Activated CD4-positive, alpha-beta T cell treated with anti-CD3 and anti-CD28 coated beads for 48 hours (primary cell): ENCODE measurements at regions not wholly inside any gene's neighbourhood (a gene's known extent, or its start where the extent isn't known, plus 50 kb on each side); places are given as distances from the start of the nearest gene placed in this dataset.

Experiments used
- DNase-seq: peaks from one replicate; pipeline ENCODE4 v3.0.0-alpha.2; 2020

DNA sequence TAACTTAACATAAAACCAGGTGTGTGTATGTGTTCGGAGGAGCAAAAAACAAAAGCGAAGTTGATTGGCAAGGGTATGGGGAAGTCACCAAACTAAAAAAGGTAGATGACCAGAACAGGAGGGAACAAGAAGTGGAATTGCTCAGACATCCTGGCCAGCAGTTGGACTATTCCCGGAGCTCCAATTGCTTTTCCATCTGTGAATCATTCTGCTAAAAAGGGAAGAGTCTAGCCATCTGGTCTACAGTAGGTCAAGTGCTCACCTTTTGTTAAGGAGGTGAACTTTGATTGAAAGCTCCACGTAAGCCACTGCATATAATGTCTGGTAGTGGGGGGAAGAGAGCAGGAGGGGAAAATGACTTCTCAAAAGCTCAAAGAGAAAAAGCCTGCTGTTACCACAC, 50.0 kb upstream of the BET1 start:
- DNase-seq: no peak

DNA sequence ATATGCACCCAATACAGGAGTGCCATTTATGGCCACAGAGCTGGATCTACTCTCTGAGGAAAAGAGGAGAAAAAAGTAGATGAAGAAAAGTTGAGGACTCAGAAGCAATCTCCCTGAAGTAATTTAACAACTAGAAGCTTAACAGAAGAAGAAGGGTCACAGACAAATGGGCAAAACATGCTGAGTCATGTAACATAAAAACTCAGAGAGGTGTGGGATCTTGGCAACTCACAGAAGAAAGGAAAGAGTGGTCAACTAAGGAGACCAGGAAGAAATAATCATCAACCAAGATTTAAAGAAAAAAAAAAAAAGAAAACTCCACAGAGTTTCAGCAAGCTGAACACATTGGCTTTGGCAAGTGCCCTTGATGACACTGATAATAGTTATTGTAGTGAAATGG, 51.8 kb upstream of the BET1 start:
- no peak for DNase-seq

DNA sequence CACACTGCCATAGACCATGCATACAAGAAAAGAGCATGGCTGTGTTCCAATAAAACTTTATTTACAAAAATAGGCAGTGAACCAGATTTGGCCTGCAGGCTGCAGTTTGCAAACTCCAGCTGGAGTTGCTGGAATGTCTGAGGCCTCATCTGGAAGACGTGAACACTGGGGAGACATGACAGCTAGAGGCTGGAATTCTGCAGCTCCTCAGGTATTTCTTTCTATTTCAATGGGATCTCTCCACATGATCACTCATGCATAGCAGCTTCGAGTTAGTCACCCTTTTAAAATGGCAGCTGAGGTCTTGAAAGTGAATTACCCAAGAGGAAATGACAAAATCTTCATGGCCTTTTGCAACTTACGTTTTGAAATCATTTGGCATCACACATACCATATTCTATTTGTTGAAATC, 52.6 kb upstream of the BET1 start:
- no peak for DNase-seq

DNA sequence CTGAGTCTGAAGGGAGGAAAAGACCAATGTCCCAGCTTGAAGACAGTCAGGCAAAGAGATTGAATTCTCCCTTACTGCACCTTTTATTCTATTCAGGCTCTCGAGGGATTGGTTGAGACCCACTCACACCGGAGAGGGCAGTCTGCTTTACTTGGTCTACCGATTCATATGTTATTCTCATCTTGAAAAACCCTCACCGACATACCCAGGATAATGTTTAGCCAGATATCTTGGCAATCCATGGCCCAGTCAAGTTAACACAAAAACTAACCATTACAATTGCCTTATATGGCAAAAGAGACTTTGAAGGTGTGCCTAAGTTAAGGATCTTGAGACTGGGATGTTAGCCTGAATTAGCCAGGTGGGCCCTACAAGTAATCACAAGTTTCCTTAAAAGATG, 53.8 kb upstream of the BET1 start:
- DNase-seq: no peak

DNA sequence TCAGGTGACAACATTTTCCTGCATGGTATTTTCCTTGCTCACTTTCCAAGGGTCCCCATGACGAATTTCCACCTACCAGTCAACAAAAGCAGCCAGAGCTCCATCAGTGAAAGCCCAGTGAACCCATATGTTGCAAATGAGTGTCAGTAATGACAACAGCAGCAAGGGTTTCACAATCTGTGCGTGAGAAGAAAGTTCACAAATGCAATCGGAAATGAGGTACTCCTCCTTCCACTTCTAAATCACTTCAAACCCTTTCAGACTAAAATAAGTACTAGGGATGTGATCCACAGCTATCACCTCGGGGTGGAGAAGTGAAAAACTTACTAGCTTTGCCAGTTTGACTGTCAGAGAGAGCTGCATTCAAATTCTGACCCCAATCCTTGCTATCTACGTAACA, 55.6 kb upstream of the BET1 start:
- no peak for DNase-seq

DNA sequence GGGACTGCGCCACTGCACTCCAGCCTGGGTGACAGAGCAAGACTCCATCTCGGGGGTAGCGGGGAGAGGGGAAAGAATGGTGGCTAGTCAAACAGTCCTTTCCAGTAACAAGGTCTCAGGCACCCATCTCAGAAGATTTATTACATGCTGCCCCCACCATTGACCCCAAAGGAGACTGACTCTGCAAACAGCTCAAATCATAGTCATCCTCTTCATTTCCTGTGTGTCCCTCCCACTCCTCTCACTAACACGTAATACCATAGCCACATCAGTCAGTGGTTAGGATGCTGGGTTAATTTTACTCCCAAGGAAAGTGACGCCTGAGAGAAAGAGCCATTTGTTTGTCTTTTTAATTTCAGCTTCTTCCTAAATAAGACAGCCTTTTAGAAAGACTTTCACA, 56.6 kb upstream of the BET1 start:
- DNase-seq: no peak

DNA sequence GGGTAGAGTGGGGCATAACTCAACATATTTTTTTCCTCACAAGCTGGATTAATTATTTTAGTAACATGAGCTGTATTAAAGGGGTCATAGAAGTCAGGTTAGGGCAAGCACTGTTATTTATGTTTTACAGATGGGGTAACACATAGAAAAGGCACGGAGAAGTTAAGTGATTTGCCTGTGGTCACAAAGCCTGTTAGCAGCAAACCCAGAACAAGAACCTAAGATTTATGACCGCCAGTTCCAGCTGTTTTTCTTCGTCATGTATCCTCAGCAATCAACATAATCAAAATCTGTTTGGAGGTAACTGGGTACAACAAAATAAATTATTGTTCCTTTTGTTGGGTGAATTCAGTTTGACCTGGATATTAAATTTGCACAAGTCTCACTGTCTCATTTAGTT, 57.2 kb upstream of the BET1 start:
- no peak for DNase-seq

DNA sequence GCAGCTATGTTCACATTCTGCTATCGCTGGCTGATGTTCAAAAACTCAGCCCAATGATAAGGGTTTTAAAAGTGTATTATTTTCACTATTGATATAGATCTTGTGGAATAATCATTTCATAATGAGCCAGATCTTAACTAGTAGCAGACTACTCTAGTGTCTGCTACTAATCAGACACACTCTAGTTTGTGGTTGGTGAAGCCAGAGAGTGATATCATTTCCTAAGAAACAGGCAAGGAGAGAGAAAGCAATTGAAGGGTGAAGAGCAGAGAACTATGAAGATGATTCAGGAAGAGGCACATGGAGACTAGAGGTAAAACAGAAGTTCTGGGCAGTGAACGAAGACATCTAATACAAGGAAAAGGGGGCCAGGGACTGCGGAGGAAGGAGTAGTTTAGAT, 58.2 kb upstream of the BET1 start:
- no peak for DNase-seq

DNA sequence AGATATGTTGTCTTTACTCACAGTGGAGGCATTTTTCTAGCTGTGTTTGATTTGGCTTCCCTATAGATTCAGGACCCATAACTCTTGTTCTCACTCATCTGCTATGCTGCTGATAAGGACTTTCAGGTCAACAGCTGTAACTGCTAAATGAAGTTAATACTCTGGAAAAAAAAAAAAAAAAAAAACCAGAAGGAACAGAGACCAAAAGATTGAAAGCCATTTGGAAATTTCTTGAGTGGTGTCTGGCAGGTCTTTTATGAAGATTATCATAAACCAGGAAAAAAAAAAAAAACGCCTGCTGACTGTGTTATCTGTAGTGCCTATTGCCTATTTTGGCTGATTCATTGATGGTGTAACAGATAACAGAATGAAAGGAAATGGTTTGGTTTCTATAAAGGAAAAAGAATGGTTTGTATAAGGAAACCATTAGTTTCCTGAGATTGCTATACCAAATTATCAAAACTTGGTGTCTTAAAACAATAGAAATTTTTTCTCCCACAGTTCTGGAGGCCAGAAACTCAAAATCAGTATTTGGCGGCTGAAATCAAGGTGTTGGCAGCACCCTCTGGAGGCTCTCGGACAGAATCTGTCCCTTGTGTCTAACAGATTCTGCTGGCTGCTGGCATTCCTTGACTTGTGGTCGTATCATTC, 60.5 kb upstream of the BET1 start:
- DNase-seq: no peak

DNA sequence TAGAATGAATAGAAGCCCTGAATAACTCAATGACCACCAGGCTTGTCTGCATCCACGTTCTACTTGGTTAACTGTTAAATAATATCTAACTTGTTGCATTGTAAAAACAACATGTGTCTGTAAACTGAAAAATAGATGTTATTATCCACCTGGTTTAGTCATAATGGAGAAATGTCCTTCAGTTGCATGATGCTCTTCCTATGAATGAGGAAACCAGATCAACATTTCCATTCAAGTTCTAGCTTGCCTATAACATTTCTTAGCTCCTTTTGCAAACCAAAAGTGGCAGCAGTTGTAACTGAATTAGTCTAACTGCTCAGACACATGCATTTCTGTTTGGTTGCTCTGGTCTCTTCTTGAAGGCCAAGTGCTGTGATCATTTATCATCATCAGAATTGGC, 62.9 kb upstream of the BET1 start:
- no peak for DNase-seq

DNA sequence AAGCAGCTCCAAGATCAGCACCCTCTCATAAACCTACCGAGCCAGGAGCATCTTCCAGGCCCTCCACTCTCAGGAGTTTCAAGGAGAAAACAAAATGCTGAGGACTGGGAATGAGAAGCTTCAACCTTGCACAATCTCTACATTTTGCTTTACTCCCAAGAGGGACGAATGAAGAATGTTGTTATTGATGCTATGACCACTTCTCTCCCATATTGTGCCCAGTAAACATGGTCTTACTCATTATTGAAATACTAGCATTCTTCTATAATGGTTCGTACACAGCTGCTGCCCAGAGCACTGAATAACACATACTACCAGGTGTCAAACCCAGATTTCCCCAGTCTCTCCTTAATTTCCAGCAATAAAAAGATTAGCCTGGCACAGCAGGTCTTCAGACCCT, 63.4 kb upstream of the BET1 start:
- no peak for DNase-seq

DNA sequence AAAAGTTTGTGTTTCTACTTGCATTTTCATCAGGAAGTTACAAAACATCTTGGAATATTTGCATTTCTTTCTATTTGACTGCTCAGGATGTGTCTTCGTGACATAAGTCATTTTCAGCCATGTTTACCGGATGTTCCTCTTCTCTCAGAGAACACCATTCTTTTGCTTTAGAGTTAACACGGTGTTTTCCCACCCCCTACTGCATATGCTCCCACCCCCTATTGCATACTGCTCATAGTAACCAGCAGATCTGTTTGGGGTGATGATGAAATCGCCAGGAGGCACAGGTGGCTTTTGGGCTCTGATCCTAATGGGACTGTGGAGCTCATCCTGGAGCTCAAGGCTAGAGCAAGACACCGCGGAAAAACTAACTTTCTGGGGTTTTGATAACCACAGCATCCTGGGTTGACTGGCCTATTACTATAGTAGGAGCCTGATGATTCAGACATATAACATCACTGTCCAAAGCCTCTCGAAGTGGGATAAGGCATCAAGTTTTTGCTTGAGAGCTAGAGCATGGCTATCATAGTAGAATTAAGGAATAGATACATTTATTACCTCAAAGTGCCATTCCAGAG, 65.1 kb upstream of the BET1 start:
- DNase-seq: no peak

DNA sequence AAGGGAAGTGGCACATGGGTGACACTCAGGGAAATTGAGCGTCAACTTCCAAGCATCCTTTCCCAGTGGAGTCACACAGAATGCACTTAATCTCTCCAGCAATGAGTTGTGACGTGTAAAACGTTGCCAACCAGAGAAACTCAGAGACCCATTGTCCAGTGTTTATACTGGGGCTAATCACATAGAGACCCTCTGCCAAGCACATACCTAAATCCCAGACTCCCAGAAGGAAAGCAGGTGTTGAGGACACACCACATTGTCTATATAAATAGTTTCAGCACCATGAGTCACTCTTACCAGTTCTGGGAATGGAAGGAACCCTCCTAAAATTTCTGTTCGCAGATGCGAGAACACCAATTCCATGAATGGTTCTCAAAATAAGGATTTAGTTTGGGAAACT, 76.4 kb upstream of the BET1 start:
- no peak for DNase-seq

DNA sequence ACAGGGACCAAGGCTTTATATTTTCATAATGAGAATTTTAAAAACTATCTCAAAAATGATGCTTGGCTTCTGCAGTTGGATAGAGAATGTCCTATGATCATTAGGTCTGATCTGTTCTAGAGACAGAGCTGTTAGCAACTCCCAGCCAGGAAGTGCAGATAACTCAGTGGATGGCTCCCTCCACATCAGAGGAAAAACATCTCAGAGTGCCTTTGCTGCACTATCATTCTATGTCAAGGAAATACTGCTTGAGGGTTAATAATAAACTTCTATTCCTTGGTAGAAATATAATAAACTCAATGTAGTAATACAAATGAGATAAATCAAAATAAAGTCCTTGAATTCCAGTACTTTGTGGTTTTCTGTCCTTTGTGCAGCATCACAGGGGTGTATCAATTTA, 78.0 kb upstream of the BET1 start:
- DNase-seq: no peak

DNA sequence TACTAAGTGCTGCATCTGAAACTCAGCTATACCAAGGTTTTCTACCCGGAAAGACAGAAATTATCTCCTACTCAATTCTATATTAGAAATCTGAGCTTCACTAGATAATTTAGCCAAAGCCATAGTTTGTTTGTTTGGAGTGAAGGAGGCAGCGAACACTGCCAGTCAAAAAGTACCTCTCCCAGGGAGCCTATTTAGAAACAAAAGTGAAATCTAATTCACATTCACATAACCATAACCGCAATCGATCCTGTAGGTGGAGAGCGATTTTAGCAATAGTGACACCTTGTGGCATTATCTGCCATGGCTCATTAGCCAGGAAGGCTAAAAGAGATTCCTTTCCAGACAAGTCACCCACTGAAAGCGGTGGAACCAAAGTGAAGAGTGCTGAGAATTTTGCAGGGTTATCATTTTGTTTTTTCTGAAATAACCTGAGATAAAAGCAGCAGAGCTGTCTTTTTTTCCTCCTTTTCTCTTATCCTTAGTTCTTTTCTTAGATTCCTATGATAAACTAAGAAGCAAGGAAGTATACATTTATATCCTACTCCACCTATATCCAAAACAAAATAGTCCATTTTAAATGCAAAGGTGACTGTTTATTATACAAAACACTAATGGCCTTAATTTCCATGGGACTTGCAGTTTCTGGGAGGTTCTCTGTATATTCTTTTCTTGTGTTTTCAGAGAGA, 83.7 kb upstream of the BET1 start:
- DNase-seq: peak; percentile 57

DNA sequence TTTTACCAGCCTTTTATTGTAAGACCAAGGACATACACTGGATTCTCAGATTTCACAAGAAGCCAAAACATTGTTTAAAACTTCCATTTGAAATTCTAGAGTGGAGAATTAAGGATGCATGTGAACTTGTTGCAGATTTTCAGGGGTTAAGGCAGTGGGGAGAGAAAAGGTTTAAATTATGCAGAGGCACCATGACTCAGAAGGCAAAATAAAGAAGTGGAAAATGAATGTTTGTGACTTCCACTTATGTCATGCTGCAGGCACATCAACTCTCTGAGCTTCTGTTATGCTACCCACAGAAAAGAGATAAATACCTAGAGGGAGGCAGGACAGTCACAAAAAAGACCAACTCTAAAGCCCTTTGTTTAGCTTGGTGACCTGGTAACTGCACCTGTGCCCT, 84.4 kb upstream of the BET1 start:
- no peak for DNase-seq

DNA sequence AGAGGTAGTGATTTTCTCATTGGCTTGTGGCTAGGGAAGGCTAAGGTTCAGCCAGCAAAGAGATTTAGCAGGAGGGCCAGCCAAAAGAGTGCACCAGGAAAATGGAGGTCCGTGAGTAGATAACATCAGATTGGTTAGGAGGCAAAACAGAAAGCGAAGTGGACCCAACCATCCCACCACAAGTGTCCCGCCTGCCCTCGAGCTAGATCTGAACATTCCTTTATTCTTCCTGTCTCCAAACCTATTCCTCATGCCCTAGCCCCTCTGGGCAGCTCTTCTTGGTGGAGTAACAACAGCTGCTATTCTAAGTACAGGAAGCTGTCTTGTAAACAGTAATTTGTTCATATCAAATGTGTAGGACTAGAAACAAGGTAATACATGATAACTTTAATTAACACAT, 85.7 kb upstream of the BET1 start:
- DNase-seq: no peak

DNA sequence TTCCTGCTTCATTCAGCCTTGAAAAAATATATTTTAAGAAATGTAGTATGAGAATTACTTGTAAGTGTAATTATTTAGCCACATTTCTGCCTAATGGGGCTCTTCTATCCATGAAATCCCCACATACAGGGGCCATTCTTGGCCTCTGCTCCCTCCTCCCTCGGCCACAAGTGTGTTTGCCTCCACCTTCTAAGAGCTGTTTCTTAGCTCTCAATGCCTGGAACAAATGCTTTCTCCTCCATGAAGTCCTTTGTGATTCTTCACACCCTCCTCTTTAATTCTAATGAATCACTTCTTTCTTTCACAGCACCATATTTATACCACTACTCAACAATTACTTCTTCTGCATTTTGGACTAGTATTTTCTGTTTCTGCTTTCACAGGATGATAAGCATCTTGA, 88.8 kb upstream of the BET1 start:
- DNase-seq: no peak

DNA sequence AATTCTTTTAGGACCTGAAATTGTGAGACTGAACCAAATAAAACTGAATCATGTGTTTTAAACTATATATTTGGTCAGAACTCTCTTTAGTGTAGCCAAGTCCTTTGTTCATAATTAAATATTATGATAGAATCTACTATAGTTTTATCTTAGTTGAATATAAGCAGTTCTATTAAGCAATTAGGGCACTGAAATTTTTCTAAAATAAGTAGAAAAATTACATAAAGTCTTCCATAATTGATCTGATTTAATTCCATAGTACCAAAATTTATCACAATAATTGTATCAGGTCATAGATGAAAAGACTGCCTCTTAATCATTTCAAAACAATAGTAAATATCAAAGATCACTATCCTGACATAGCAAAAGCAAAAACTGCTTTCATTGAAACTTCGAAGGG, 90.1 kb upstream of the BET1 start:
- DNase-seq: no peak

DNA sequence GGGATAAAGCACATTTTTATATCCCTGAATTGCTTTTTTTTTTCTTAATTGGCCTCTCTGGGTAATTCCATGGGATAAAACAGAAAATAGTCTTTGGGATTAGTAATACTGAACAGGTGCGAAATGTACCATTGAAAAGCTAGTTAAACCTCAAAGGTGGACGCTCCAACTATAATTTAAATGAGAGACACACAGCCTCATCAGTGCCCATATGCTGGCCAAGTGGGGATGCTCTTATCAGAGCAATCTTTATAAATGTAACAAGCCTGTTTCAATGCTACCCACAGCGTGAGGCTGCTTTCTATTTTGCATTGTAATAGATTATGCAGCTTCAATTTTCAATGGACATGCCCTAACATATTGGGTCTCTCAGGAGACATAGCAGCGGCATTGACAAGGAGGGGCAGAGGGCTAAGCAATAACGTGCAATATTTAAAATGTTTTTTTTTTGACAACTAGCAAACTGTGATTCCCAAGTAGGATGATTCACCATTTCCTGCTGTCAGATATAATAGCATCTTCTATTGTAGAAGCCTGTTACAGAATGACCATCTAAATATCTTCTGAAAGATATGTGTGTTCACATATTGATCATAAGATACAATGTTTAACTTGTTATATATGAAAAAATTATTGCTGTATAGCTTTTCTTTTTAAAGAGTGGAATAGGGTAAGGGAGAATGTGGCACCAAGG, 91.3 kb upstream of the BET1 start:
- DNase-seq: no peak

DNA sequence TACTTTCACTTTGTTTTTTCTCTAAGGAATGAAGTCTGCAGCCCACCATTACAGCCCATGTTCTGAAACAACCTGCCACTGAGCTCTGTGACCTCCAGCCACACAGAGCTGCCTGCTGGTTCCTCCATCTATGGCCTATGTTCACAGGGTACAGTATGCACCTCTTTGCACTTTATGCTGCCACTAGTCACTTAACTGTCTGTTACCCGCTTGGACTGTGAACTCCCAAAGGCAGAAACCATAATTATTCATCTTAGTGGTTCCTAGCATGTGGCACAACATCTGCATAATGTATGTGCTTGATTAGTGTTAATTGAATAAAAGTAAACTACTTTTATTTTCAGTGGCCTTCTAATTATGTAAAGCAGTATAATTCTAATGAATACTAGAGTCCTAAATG, 95.5 kb upstream of the BET1 start:
- no peak for DNase-seq

DNA sequence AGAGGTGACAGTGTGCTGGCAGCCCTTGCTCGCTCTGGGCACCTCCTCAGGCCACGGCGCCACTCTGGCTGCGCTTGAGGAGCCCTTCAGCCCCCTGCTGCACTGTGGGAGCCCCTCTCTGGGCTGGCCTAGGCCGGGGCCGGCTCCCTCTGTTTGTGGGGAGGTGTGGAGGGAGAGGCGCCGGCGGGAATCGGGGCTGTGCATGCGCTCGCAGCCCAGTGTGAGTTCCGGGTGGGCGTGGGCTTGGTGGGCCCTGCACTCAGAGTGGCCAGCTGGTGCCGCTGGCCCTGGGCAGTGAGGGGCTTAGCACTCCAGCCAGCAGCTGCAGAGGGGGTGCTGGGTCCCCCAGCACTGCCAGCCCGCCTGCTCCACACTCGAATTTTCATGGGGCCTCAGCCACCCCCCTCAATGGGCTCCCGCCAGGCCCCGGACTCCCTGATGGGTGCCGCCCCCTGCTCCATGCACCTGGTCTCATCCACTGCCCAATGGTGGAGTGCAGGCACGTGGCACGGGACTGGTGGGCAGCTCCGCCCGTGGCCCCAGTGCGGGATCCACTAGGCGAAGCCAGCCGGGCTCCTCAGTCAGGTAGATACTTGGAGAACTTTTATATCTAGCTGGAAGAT, 96.7 kb upstream of the BET1 start:
- no peak for DNase-seq

DNA sequence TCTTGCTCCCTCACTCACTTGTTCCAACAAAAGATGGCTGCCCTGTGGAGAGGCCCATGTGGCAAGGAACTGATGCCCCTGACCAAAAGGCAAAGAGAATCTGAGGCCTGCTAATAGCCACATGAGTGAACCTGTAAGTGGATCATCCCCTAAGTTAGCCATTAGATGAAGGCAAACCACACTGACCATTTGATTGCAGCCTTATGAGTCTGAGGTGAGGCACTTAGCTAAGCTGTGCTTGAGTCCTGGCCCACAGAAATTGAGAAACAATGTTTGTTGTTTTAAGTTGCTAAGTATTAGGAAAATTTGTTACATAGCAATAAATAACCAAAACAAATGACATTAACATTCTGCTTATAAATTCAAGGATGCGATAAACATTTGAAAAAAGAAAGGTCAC, 100.1 kb upstream of the BET1 start:
- DNase-seq: no peak

DNA sequence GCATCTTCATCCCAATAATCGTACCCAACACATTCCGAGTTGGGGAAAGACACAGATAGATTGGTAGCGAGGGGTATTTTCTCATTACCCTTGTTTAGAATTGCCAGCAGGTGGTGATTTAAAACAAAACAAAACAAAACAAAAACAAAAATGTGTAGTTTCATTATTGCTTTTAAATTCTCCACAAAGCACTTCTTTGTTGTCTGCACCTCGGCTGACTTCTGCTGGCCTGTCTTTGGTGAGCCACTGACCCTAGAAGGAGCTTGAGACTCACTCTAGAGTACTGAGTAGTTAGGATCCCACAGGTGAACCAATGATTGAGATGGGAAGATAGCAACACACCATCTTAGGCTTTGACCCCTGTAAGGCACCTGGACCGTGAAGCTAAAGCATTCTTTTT, 105.4 kb upstream of the BET1 start:
- no peak for DNase-seq
